ENCODE measurements at regions not wholly inside any gene's neighbourhood (a gene's known extent, or its start where the extent isn't known, plus 50 kb on each side); places are given as distances from the start of the nearest gene placed in this dataset.

DNA sequence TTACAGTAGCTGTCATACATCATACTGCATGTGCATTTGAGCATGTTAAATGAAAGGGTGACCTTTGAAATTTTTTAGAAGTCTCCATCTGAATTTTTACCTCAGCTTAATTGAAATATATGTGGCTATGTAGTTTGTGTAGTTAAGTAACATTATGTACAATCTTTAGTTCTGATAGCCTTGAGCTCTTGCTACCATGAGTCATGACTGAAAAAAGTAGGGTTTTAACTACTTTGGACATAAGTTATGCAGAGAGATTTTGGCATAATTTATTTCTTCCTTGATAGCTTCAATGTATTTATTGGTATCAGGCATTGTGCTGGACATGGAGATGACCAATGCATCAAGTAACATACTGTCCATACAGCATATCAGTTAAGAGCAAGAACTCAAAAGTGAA lies 376.5 kb upstream of the ZNF717 start:
- no peak overlapping the region for H3K4me3 ChIP-seq (ENCODE audit: low read depth, low read length)
- CTCF ChIA-PET: no interaction called here
- TF ChIP-seq, protein P1, sequence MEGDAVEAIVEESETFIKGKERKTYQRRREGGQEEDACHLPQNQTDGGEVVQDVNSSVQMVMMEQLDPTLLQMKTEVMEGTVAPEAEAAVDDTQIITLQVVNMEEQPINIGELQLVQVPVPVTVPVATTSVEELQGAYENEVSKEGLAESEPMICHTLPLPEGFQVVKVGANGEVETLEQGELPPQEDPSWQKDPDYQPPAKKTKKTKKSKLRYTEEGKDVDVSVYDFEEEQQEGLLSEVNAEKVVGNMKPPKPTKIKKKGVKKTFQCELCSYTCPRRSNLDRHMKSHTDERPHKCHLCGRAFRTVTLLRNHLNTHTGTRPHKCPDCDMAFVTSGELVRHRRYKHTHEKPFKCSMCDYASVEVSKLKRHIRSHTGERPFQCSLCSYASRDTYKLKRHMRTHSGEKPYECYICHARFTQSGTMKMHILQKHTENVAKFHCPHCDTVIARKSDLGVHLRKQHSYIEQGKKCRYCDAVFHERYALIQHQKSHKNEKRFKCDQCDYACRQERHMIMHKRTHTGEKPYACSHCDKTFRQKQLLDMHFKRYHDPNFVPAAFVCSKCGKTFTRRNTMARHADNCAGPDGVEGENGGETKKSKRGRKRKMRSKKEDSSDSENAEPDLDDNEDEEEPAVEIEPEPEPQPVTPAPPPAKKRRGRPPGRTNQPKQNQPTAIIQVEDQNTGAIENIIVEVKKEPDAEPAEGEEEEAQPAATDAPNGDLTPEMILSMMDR (IDR thresholded peaks at IDR 0.05; ENCODE audit: insufficient read depth, low read length, missing control alignments): no peak
- DNase-seq (ENCODE audit: low read depth, low spot score): no peak
- POLR2A ChIA-PET: no interaction called here

DNA sequence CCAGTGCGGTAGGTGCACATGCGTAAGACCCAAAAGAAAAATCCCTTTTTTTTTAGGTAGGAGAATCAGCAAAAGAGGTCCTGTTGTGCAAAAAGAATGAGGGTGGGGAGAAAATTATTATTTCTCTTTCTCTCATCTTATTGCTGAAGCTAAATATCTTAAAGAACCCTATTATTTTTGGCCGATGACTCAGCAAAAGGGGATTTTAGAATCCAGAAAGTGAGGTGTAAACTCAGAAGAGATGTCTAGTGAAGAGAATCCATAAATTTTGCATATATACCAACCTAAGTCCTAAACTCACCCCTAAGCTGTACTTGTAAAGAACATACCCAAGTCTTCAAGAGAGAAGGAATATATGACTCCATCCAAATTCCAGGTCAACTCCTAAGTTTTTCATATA lies 386.3 kb upstream of the ZNF717 start:
- CTCF ChIA-PET: no interaction called here

GRCh38 chr3:76177610-76178009 lies 392.3 kb upstream of the ZNF717 start:
- H3K4me3 ChIP-seq (ENCODE audit: low read depth, low read length): no peak overlapping the region
- ChIA-PET POLR2A (no interaction called here), CTCF (no interaction called here)
- TF ChIP-seq, protein P1 (IDR thresholded peaks at IDR 0.05; ENCODE audit: insufficient read depth, low read length, missing control alignments): no peak
- no peak for DNase-seq (ENCODE audit: low read depth, low spot score)

More for the DNA sequence above, 386.3 kb upstream of the ZNF717 start:
- TF ChIP-seq, protein P1 (IDR thresholded peaks at IDR 0.05; ENCODE audit: insufficient read depth, low read length, missing control alignments): no peak
- POLR2A ChIA-PET: no interaction called here
- DNase-seq (ENCODE audit: low read depth, low spot score): no peak
- no peak overlapping the region for H3K4me3 ChIP-seq (ENCODE audit: low read depth, low read length)

DNA sequence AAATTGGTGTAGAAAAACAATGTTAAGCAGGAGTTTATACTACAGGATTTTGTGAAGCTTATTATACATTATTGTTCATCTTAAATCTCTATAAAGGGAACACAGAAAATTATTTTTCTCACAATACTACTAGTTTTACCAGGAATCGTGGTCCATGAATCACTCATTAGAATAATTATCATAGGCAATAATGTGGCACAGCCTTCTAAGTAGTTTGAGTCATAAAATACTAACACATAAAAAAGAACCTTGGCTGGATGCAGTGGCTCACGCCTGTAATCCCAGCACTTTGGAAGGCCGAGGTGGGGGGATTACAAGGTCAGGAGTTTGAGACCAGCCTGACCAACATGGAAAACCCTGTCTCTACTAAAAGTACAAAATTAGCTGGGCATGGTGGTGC lies 393.1 kb upstream of the ZNF717 start:
- no peak overlapping the region for H3K4me3 ChIP-seq (ENCODE audit: low read depth, low read length)
- no peak for DNase-seq (ENCODE audit: low read depth, low spot score)
- TF ChIP-seq, protein P1 (IDR thresholded peaks at IDR 0.05; ENCODE audit: insufficient read depth, low read length, missing control alignments): no peak
- ChIA-PET CTCF (no interaction called here), POLR2A (no interaction called here)

- H3K4me3 ChIP-seq (ENCODE audit: low read depth, low read length): no peak overlapping the region
- no peak for DNase-seq (ENCODE audit: low read depth, low spot score)
- TF ChIP-seq, protein P1 (IDR thresholded peaks at IDR 0.05; ENCODE audit: insufficient read depth, low read length, missing control alignments): no peak
- ChIA-PET CTCF (no interaction called here), POLR2A (no interaction called here)
Measured at GRCh38 chr3:76181213-76181612, 395.9 kb upstream of the ZNF717 start.

DNA sequence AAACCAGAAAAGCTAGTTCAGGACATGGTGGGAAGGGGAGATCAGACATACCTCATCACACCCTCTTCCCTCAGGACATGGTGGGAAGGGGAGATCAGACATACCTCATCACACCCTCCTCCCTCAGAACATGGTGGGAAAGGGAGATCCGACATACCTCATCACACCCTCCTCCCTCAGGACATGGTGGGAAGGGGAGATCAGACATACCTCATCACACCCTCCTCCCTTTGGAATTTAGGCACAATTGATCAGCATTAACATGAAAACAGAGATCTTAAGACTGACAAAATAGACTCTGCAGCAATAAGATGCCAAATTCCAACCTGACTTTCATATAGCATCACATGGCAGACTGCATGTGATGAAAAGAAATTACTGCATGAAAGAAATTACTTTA lies 412.7 kb upstream of the ZNF717 start:
- no peak for DNase-seq (ENCODE audit: low read depth, low spot score)
- ChIA-PET CTCF (no interaction called here), POLR2A (interaction anchor here (0.7 kb wide), 1 partner anchor 586 kb away, joined by 3 read pairs; no protein-coding TSS in a partner anchor)
- TF ChIP-seq, protein P1 (IDR thresholded peaks at IDR 0.05; ENCODE audit: insufficient read depth, low read length, missing control alignments): no peak
- no peak overlapping the region for H3K4me3 ChIP-seq (ENCODE audit: low read depth, low read length)

All from AG04449 (cell line).